GM23338 (cell line): ENCODE measurements at regions not wholly inside any gene's neighbourhood (a gene's known extent, or its start where the extent isn't known, plus 50 kb on each side); places are given as distances from the start of the nearest gene placed in this dataset.

Experiments used
- ATAC-seq: fragments of 200-7000 bp; cut with Tn5 transposase; 3 replicates; pipeline ENCODE4 v1.9.1; 2020
- DNase-seq: peaks from one replicate; pipeline ENCODE4 v3.0.0-alpha.2; 2015; ENCODE audit warnings: low spot score
- H2AFZ ChIP-seq: fragments of 200-600 bp; sonication (generic); 2 replicates; pipeline ENCODE4 v1.8.0; 2016; ENCODE audit warnings: antibody characterized with exemption, mild to moderate bottlenecking, moderate library complexity
- H3F3A ChIP-seq: fragments of 200-600 bp; sonication (generic); replicated peaks from 2 replicates; pipeline ENCODE4 v1.8.0; 2017; ENCODE audit warnings: antibody characterized with exemption, mixed run types, low read depth
- H3K27ac ChIP-seq: fragments of 200-600 bp; sonication (generic); 2 replicates; pipeline ENCODE4 v1.6.1; 2016; ENCODE audit warnings: low read depth
- H3K27me3 ChIP-seq: fragments of 200-600 bp; sonication (generic); 2 replicates; pipeline ENCODE4 v1.8.0; 2016; ENCODE audit warnings: mild to moderate bottlenecking, mixed run types, moderate library complexity; ENCODE audit not compliant: insufficient read depth
- H3K36me3 ChIP-seq: fragments of 200-600 bp; sonication (generic); 2 replicates; pipeline ENCODE4 v1.8.0; 2016; ENCODE audit warnings: mild to moderate bottlenecking; ENCODE audit not compliant: insufficient read depth
- H3K4me1 ChIP-seq: fragments of 200-600 bp; sonication (generic); 2 replicates; pipeline ENCODE4 v1.8.0; 2016; ENCODE audit warnings: mild to moderate bottlenecking, moderate library complexity; ENCODE audit not compliant: insufficient read depth
- H3K4me2 ChIP-seq: fragments of 200-600 bp; sonication (generic); 2 replicates; pipeline ENCODE4 v1.7.1; 2017; ENCODE audit warnings: mixed run types
- H3K4me3 ChIP-seq: fragments of 200-600 bp; sonication (generic); 2 replicates; pipeline ENCODE4 v1.6.1; 2016; ENCODE audit warnings: mixed run types
- H3K79me2 ChIP-seq: fragments of 200-600 bp; sonication (generic); replicated peaks from 2 replicates; pipeline ENCODE4 v1.8.0; 2017; ENCODE audit warnings: mild to moderate bottlenecking; ENCODE audit not compliant: insufficient read depth
- H3K9me2 ChIP-seq: fragments of 200-600 bp; sonication (generic); 2 replicates; pipeline ENCODE4 v1.8.0; 2017; ENCODE audit not compliant: insufficient read depth
- H4K20me1 ChIP-seq: fragments of 200-600 bp; sonication (generic); replicated peaks from 2 replicates; pipeline ENCODE4 v1.8.0; 2017; ENCODE audit warnings: mild to moderate bottlenecking; ENCODE audit not compliant: insufficient read depth
- H3K27ac Mint-ChIP-seq: 2 replicates; pipeline ENCODE4 v1.8.0; 2020; ENCODE audit warnings: inconsistent platforms, mild to moderate bottlenecking, moderate library complexity, mixed read lengths
- H3K27me3 Mint-ChIP-seq: 3 replicates; pipeline ENCODE4 v1.8.0; 2022; ENCODE audit warnings: low read depth, mild to moderate bottlenecking, moderate library complexity, mixed read lengths, inconsistent platforms; ENCODE audit not compliant: insufficient read depth, poor library complexity
- H3K36me3 Mint-ChIP-seq: 3 replicates; pipeline ENCODE4 v1.8.0; 2021; ENCODE audit warnings: low read depth, mild to moderate bottlenecking, inconsistent platforms, moderate library complexity, mixed read lengths
- H3K4me1 Mint-ChIP-seq: 3 replicates; pipeline ENCODE4 v1.8.0; 2020; ENCODE audit warnings: mild to moderate bottlenecking, inconsistent platforms, mixed read lengths
- H3K4me3 Mint-ChIP-seq: 3 replicates; pipeline ENCODE4 v1.8.0; 2021; ENCODE audit warnings: moderate library complexity, mild to moderate bottlenecking, inconsistent platforms, mixed read lengths
- H3K9me3 Mint-ChIP-seq: 3 replicates; pipeline ENCODE4 v1.8.0; 2020; ENCODE audit warnings: moderate library complexity, mild to moderate bottlenecking, inconsistent platforms, mixed read lengths
- CREB1 ChIP-seq: fragments of 250-450 bp; sonication (Bioruptor Pico); IDR thresholded peaks from 2 replicates; pipeline ENCODE4 v1.5.0; 2020; ENCODE audit warnings: low read depth, mild to moderate bottlenecking, moderate library complexity
- EZH2 ChIP-seq: fragments of 200-600 bp; sonication (generic); IDR thresholded peaks from one replicate; pipeline ENCODE4 v1.8.0; 2017; ENCODE audit warnings: antibody characterized with exemption, mild to moderate bottlenecking, low read depth; ENCODE audit not compliant: unreplicated experiment
- EZH2phosphoT487 ChIP-seq: fragments of 200-600 bp; sonication (generic); IDR thresholded peaks from one replicate; pipeline ENCODE4 v1.8.1; 2018; ENCODE audit warnings: antibody characterized with exemption; ENCODE audit not compliant: unreplicated experiment
- JUNB ChIP-seq: IDR thresholded peaks from one replicate; pipeline ENCODE4 v1.6.1; 2016; ENCODE audit warnings: antibody characterized with exemption; ENCODE audit not compliant: unreplicated experiment
- NANOG ChIP-seq: IDR thresholded peaks from 2 replicates; pipeline ENCODE4 v1.6.1; 2016; ENCODE audit warnings: antibody characterized with exemption, borderline replicate concordance
- POLR2AphosphoS5 ChIP-seq: IDR thresholded peaks from 2 replicates; pipeline ENCODE4 v1.6.1; 2016; ENCODE audit warnings: antibody characterized with exemption, low read depth
- STAT1 ChIP-seq: IDR thresholded peaks from one replicate; pipeline ENCODE4 v1.6.1; 2016; ENCODE audit warnings: antibody characterized with exemption; ENCODE audit not compliant: unreplicated experiment
- ZNF114 ChIP-seq: fragments of 250-450 bp; sonication (Bioruptor Pico); IDR thresholded peaks from 2 replicates; pipeline ENCODE4 v1.5.0; 2020; ENCODE audit warnings: mild to moderate bottlenecking, moderate library complexity
- ZNF331 ChIP-seq: fragments of 250-450 bp; sonication (Bioruptor Pico); IDR thresholded peaks from 2 replicates; pipeline ENCODE4 v1.5.0; 2020; ENCODE audit warnings: low read depth, mild to moderate bottlenecking, moderate library complexity
- TF ChIP-seq, protein P1 (sequence below), 2 experiments: fragments of 200-600 bp in 1 of 2; sonication (generic) in 1 of 2; conservative IDR thresholded peaks; 2 replicates each; pipeline versions ENCODE4 v1.5.1 to v1.6.1; 2016 to 2017; ENCODE audit warnings: antibody characterized with exemption in 2 of 2, low read depth in 2 of 2, mild to moderate bottlenecking in 2 of 2, moderate library complexity in 1 of 2
- TF ChIP-seq, protein P2 (sequence below): IDR thresholded peaks from 2 replicates; pipeline ENCODE4 v1.6.1; 2016; ENCODE audit warnings: antibody characterized with exemption
- TF ChIP-seq, protein P3 (sequence below): IDR thresholded peaks from one replicate; pipeline ENCODE4 v1.6.1; 2018; ENCODE audit warnings: antibody characterized with exemption; ENCODE audit not compliant: unreplicated experiment
- TF ChIP-seq, protein P4 (sequence below): fragments of 250-450 bp; sonication (Bioruptor Pico); IDR thresholded peaks from 2 replicates; pipeline ENCODE4 v1.5.0; 2020; ENCODE audit warnings: mild to moderate bottlenecking, moderate library complexity

DNA sequence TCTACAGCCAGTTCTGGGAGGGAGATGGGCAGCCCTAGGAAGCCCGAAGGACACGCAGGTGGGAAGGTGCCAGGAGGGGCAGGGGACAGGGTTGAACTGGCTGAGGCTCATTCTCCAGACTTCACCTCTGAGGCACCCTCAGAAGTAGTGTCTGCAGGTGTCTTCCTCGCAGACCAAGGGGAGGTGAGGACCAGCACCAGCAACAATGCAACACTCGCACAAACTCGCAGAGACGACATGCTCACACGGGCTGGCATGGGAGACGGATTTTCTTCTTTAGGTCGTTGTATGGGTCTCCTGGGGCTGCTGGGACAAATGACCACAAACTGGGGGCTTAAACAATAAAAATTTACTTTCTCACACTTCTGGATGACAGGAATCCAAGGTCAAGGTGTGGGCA, 132.2 kb upstream of the FOXF1 start:
- no peaks in the 10 kb centered on the region for H4K20me1 ChIP-seq
- H2AFZ ChIP-seq, result no peak overlapping the region
- no peaks in the 10 kb centered on the region for H3K79me2 ChIP-seq
- DNase-seq, result no peak
- H3K4me3 Mint-ChIP-seq, result no peak overlapping the region
- H3K36me3 ChIP-seq, result no peaks in the 10 kb centered on the region
- no peaks in the 10 kb centered on the region for H3K9me2 ChIP-seq
- no peaks in the 10 kb centered on the region for H3K36me3 Mint-ChIP-seq
- H3K27me3 Mint-ChIP-seq, result peaks cover 8% of the 10 kb centered on the region
- H3K27me3 ChIP-seq, result no peaks in the 10 kb centered on the region
- H3K4me3 ChIP-seq, result no peak overlapping the region
- H3K4me2 ChIP-seq, result no peak overlapping the region
- H3F3A ChIP-seq, result no peaks in the 10 kb centered on the region
- peaks cover 6% of the 10 kb centered on the region for H3K9me3 Mint-ChIP-seq
- H3K27ac ChIP-seq, result no peak overlapping the region
- no peak overlapping the region for H3K27ac Mint-ChIP-seq
- no peak for ATAC-seq
- peaks cover 14% of the 10 kb centered on the region for H3K4me1 Mint-ChIP-seq
- TF ChIP-seq, protein P1, sequence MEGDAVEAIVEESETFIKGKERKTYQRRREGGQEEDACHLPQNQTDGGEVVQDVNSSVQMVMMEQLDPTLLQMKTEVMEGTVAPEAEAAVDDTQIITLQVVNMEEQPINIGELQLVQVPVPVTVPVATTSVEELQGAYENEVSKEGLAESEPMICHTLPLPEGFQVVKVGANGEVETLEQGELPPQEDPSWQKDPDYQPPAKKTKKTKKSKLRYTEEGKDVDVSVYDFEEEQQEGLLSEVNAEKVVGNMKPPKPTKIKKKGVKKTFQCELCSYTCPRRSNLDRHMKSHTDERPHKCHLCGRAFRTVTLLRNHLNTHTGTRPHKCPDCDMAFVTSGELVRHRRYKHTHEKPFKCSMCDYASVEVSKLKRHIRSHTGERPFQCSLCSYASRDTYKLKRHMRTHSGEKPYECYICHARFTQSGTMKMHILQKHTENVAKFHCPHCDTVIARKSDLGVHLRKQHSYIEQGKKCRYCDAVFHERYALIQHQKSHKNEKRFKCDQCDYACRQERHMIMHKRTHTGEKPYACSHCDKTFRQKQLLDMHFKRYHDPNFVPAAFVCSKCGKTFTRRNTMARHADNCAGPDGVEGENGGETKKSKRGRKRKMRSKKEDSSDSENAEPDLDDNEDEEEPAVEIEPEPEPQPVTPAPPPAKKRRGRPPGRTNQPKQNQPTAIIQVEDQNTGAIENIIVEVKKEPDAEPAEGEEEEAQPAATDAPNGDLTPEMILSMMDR (conservative IDR thresholded peaks at IDR 0.05; ENCODE audit: low read depth in 2 of 2), result no peak
- TF ChIP-seq, protein P2, sequence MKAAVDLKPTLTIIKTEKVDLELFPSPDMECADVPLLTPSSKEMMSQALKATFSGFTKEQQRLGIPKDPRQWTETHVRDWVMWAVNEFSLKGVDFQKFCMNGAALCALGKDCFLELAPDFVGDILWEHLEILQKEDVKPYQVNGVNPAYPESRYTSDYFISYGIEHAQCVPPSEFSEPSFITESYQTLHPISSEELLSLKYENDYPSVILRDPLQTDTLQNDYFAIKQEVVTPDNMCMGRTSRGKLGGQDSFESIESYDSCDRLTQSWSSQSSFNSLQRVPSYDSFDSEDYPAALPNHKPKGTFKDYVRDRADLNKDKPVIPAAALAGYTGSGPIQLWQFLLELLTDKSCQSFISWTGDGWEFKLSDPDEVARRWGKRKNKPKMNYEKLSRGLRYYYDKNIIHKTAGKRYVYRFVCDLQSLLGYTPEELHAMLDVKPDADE, result no peak
- TF ChIP-seq EZH2phosphoT487, result no peak
- TF ChIP-seq EZH2, result no peak
- TF ChIP-seq STAT1, result no peak
- TF ChIP-seq NANOG, result no peak
- no peak for TF ChIP-seq ZNF114
- no peak for TF ChIP-seq JUNB
- no peak for TF ChIP-seq POLR2AphosphoS5
- no peak for TF ChIP-seq ZNF331
- TF ChIP-seq, protein P3, sequence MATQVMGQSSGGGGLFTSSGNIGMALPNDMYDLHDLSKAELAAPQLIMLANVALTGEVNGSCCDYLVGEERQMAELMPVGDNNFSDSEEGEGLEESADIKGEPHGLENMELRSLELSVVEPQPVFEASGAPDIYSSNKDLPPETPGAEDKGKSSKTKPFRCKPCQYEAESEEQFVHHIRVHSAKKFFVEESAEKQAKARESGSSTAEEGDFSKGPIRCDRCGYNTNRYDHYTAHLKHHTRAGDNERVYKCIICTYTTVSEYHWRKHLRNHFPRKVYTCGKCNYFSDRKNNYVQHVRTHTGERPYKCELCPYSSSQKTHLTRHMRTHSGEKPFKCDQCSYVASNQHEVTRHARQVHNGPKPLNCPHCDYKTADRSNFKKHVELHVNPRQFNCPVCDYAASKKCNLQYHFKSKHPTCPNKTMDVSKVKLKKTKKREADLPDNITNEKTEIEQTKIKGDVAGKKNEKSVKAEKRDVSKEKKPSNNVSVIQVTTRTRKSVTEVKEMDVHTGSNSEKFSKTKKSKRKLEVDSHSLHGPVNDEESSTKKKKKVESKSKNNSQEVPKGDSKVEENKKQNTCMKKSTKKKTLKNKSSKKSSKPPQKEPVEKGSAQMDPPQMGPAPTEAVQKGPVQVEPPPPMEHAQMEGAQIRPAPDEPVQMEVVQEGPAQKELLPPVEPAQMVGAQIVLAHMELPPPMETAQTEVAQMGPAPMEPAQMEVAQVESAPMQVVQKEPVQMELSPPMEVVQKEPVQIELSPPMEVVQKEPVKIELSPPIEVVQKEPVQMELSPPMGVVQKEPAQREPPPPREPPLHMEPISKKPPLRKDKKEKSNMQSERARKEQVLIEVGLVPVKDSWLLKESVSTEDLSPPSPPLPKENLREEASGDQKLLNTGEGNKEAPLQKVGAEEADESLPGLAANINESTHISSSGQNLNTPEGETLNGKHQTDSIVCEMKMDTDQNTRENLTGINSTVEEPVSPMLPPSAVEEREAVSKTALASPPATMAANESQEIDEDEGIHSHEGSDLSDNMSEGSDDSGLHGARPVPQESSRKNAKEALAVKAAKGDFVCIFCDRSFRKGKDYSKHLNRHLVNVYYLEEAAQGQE, result no peak
- TF ChIP-seq CREB1 (CRISPR knock-in tag), result no peak
- TF ChIP-seq, protein P4, sequence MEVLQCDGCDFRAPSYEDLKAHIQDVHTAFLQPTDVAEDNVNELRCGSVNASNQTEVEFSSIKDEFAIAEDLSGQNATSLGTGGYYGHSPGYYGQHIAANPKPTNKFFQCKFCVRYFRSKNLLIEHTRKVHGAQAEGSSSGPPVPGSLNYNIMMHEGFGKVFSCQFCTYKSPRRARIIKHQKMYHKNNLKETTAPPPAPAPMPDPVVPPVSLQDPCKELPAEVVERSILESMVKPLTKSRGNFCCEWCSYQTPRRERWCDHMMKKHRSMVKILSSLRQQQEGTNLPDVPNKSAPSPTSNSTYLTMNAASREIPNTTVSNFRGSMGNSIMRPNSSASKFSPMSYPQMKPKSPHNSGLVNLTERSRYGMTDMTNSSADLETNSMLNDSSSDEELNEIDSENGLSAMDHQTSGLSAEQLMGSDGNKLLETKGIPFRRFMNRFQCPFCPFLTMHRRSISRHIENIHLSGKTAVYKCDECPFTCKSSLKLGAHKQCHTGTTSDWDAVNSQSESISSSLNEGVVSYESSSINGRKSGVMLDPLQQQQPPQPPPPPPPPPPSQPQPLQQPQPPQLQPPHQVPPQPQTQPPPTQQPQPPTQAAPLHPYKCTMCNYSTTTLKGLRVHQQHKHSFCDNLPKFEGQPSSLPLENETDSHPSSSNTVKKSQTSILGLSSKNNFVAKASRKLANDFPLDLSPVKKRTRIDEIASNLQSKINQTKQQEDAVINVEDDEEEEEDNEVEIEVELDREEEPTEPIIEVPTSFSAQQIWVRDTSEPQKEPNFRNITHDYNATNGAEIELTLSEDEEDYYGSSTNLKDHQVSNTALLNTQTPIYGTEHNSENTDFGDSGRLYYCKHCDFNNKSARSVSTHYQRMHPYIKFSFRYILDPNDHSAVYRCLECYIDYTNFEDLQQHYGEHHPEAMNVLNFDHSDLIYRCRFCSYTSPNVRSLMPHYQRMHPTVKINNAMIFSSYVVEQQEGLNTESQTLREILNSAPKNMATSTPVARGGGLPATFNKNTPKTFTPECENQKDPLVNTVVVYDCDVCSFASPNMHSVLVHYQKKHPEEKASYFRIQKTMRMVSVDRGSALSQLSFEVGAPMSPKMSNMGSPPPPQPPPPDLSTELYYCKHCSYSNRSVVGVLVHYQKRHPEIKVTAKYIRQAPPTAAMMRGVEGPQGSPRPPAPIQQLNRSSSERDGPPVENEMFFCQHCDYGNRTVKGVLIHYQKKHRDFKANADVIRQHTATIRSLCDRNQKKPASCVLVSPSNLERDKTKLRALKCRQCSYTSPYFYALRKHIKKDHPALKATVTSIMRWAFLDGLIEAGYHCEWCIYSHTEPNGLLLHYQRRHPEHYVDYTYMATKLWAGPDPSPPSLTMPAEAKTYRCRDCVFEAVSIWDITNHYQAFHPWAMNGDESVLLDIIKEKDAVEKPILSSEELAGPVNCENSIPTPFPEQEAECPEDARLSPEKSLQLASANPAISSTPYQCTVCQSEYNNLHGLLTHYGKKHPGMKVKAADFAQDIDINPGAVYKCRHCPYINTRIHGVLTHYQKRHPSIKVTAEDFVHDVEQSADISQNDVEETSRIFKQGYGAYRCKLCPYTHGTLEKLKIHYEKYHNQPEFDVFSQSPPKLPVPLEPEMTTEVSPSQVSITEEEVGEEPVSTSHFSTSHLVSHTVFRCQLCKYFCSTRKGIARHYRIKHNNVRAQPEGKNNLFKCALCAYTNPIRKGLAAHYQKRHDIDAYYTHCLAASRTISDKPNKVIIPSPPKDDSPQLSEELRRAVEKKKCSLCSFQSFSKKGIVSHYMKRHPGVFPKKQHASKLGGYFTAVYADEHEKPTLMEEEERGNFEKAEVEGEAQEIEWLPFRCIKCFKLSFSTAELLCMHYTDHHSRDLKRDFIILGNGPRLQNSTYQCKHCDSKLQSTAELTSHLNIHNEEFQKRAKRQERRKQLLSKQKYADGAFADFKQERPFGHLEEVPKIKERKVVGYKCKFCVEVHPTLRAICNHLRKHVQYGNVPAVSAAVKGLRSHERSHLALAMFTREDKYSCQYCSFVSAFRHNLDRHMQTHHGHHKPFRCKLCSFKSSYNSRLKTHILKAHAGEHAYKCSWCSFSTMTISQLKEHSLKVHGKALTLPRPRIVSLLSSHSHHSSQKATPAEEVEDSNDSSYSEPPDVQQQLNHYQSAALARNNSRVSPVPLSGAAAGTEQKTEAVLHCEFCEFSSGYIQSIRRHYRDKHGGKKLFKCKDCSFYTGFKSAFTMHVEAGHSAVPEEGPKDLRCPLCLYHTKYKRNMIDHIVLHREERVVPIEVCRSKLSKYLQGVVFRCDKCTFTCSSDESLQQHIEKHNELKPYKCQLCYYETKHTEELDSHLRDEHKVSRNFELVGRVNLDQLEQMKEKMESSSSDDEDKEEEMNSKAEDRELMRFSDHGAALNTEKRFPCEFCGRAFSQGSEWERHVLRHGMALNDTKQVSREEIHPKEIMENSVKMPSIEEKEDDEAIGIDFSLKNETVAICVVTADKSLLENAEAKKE, result no peak
- no peaks in the 10 kb centered on the region for H3K4me1 ChIP-seq
